GM12872 (cell line): ENCODE measurements at regions not wholly inside any gene's neighbourhood (a gene's known extent, or its start where the extent isn't known, plus 50 kb on each side); places are given as distances from the start of the nearest gene placed in this dataset.

ENCODE experiments used
- CTCF ChIP-seq: IDR thresholded peaks from 3 replicates; pipeline ENCODE4 v1.5.1; 2011; ENCODE audit warnings: low read depth, mild to moderate bottlenecking, low read length, moderate library complexity; ENCODE audit not compliant: insufficient read depth

- no peak for TF ChIP-seq CTCF
Measured at GRCh38 chr10:52632591-52632990, 140.0 kb downstream of the MBL2 start.

- TF ChIP-seq CTCF, result no peak
Measured at GRCh38 chr10:52633266-52633665, 139.3 kb downstream of the MBL2 start.

GRCh38 chr10:52635651-52636050, 136.9 kb downstream of the MBL2 start:
- no peak for TF ChIP-seq CTCF

- TF ChIP-seq CTCF, result no peak
Measured at GRCh38 chr10:52636874-52637273, 135.7 kb downstream of the MBL2 start.

- TF ChIP-seq CTCF, result no peak
Measured at GRCh38 chr10:52637592-52637991, 135.0 kb downstream of the MBL2 start.

GRCh38 chr10:52639652-52640051, 132.9 kb downstream of the MBL2 start:
- no peak for TF ChIP-seq CTCF

- TF ChIP-seq CTCF, result no peak
Measured at GRCh38 chr10:52642208-52642607, 130.4 kb downstream of the MBL2 start.
